ENCODE measurements at regions not wholly inside any gene's neighbourhood (a gene's known extent, or its start where the extent isn't known, plus 50 kb on each side); places are given as distances from the start of the nearest gene placed in this dataset.

- TF ChIP-seq POLR2A (IDR thresholded peaks at IDR 0.05; ENCODE audit: low read depth) (no peak), CTCF (IDR thresholded peaks at IDR 0.05) (no peak), POLR2AphosphoS5 (IDR thresholded peaks at IDR 0.05) (no peak), EP300 (IDR thresholded peaks at IDR 0.05) (no peak)
Observed at GRCh38 chr2:153404792-153405191, 73.8 kb downstream of the RPRM start.
